DND-41 (cell line): ENCODE measurements at regions not wholly inside any gene's neighbourhood (a gene's known extent, or its start where the extent isn't known, plus 50 kb on each side); places are given as distances from the start of the nearest gene placed in this dataset.

Experiments used
- EZH2 ChIP-seq: IDR thresholded peaks from 3 replicates; pipeline ENCODE4 v1.6.1; 2012; ENCODE audit warnings: borderline replicate concordance, low read depth, mild to moderate bottlenecking, moderate library complexity, low read length, inconsistent platforms; ENCODE audit not compliant: severe bottlenecking
- TF ChIP-seq, protein P1 (sequence below): IDR thresholded peaks from 2 replicates; pipeline ENCODE4 v1.5.1; 2012; ENCODE audit warnings: borderline replicate concordance, low read length, moderate library complexity, mild to moderate bottlenecking; ENCODE audit not compliant: poor library complexity, severe bottlenecking; ENCODE audit errors: extremely low read depth

DNA sequence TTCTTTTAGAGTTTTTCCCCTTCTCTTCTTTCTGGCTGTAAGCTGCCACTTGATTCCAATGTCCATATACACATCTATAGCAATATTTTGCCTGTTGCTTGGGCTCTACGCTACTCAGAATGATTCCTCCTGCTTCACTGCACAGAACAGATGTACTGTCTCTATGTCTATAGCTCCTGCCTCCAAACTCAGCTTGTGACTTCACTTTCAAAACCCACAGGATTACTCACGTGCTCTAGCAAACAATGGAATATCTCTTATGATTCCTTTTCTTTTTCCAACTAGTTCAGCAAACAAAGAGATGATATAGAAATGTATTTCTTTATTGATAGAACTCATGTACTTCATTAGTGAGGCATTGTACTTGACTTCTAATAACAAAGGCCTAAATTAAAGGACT, 80.5 kb upstream of the SOX13 start:
- TF ChIP-seq, protein P1, sequence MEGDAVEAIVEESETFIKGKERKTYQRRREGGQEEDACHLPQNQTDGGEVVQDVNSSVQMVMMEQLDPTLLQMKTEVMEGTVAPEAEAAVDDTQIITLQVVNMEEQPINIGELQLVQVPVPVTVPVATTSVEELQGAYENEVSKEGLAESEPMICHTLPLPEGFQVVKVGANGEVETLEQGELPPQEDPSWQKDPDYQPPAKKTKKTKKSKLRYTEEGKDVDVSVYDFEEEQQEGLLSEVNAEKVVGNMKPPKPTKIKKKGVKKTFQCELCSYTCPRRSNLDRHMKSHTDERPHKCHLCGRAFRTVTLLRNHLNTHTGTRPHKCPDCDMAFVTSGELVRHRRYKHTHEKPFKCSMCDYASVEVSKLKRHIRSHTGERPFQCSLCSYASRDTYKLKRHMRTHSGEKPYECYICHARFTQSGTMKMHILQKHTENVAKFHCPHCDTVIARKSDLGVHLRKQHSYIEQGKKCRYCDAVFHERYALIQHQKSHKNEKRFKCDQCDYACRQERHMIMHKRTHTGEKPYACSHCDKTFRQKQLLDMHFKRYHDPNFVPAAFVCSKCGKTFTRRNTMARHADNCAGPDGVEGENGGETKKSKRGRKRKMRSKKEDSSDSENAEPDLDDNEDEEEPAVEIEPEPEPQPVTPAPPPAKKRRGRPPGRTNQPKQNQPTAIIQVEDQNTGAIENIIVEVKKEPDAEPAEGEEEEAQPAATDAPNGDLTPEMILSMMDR = no peak
- TF ChIP-seq EZH2 = no peak
